ENCODE measurements at regions not wholly inside any gene's neighbourhood (a gene's known extent, or its start where the extent isn't known, plus 50 kb on each side); places are given as distances from the start of the nearest gene placed in this dataset.

DNA sequence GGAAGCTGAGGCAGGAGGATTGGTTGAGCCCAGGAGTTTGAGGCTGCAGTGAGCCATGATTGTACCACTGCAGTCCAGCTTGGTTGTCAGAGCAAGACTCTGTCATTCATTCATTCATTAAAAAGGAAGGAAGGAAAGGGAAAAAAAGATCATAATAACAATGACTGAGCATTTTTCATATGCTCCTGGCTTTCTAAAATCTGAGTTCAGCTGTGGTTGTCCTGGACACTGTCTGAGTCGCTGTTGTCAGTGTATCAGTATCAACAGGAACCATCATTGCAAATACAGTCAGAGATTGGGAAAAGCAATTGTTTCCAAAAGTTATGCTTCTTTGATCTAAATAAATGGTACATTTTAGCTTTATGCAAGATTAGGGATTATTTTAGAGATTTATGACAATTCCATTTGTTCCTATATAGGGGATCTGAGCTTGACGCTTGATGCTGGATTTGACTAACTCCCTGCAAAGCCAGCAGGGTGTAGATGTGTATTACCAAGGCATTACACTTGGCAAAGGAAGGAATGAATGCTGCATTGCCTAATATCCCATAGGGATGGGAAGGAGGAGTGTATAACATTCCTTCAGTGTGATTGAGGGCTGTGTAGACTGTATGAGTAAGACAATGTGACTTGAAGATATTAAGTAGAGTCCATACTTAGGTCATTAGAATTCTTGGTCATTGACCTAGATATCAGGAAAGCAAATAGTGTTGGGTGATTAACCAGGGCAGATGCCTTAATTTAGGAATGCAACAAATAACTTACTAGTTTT is 100.2 kb downstream of the DISP1 start:
- no peak for DNase-seq

DNA sequence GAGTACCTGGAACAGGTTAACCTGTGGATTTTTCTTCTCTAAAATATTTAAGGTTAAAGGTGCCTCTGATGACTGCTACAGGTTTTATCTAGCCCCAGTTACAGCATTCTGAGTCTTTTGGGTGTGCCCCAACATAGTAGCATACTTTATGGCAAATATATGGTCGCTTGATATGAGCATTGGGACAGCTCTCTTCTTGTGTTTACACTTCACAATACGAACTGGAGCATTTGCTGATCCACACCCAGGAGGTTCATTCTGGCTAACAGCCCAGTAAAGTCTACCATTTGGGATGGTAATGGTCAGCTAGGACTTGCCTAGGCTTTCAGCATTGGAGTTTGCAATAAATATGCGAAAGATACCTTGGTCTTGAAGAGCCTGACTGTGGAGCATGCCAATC is 101.3 kb downstream of the DISP1 start:
- no peak for DNase-seq

DNA sequence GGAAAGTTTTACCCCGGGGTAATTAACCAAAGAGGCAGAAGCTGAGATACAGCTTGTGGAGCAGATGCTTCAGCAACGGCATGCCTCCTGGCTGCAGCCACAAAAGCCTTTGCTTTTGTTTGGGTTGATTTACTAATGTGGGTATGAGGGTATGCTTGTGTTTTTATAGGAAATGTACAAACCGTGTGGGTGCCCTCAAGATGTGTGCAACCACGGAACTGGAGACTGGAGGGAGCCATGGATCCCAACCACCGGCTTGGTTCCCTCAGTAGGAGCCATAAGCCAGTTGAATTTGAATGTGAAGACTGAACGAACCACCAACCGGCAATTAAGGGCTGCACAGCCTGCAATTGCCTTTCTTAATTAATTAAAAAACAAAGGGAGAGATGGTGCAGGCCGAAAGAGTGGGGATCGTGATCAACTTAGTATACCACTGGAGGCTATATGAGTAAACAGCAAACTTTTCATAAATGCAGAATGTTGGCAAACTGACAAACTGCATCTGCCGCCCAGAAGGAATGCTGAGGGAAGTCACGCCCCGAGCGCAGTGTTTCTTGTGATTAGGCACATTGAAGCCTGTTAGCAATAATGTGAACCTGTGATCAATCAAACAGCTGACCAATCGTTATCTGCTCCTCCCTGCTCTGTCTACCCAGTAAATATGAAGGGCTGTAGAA is 104.1 kb downstream of the DISP1 start:
- DNase-seq = no peak

DNA sequence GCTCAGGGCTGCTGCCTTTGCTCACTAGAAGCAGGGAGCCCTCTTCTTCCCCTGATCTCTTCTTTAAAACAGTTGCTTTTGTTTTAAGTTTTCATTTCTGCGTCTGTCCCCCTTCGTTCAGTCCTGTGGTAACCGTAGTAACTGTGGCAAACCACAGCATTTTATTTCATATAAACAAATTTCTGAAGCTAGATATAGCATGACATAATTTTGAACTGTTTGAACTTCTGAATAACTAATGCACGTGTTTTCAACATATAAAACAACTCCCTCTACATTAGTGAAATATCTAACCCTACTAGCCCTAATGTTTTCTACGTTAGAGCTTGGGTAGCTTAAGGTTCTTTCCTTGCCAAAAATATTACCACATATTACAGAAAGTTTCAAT is 104.6 kb downstream of the DISP1 start:
- DNase-seq = no peak

DNA sequence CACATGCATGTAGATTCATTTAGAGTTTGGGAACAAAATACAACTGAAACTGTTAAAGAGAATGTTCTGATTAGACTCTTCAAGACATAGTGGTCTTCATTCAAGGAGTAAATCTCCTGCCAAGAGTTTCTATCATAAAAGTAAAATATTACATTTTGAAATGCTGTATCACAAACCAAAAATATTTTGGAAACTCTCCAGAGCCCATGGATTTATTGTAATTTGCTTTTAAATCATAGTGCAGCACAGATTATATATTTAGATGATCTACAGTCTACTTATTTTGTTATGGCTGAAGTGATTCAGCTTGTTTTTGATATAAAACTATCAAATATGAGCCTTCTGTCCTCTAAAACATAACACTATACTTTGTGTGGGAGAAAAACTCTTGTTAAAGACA is 105.3 kb downstream of the DISP1 start:
- DNase-seq = no peak

DNA sequence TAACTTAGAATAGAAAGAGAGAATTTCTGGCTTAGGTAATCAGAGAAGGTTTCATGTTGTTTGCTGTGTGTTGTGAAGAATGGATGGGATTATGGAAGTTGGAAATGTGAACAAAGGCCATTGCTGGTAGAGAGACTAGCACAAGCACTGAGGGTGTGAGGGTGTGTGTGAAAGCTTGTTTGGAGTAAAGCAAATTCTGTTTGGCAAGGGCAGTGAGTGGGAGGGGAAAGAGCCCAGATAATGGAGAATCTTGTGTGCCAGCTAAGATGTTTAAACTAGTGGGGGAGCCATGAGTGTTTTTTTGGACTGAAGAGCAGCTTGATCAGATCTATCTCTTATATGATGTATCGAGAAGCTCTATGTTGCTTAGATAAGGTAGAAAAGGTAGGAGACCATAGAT is 107.1 kb downstream of the DISP1 start:
- DNase-seq = no peak

DNA sequence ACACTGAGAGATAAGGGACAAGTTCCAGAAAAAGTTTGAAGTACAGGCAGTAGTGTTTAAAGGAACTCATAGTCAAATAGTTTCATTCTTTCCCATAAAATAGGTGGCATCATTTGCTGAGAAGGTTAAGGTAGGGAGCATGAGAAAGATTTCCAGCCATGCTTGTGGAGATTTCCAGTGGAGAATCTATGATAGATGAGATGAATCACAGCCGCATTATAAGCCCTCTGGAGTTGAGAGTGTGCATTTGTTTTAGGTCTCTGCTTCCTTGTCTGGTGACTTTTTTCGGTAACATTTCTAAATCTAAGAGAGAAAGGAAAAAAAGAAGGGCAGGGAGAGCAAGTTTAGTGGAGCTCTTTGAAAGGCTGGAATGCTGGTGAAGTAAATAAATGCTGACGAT is 108.7 kb downstream of the DISP1 start:
- DNase-seq = no peak

DNA sequence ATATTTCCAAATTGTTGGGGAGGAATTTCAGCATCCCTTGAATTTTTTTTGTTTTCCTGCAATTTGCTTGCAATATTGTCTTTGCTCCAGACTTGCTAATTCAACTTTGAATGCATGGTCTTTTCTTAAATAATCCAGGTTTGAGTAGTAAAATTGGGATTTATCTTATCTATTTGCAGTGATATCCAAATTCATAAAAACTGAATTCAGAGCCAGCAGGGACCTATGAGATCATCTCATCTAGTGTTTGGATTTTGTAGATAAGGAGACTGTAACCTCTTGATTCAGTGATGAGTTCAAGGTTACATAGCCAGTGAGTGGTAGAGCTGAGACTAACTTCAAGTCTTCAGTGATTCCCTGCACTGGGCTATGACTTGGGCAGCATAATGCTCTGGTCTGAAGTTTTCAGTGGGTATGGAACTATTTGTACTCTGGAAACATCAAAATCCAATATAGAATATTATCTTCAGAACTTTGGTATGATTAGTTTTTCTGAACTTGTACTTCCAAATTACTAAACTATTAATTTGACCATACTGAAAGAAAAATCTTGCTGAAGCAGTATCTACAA is 109.4 kb downstream of the DISP1 start:
- DNase-seq = no peak

DNA sequence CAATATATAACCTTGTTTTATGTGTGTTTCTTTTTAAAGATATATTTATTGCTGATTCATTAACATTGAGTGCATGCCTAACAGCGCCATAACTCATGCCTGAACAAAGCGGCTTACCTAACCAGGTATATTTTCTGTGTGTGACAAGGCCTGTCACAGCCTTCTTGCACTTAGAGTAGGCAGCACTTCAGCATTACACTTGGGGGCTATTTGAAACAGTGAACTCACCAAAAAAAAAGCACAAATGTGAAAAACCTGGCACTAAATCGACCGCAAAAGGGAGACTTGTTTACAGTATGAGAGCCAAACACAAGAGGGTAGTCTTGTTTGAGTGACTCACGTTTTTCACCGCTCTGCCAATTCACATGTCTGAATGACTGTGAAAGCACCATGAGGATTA is 111.7 kb downstream of the DISP1 start:
- no peak for DNase-seq

DNA sequence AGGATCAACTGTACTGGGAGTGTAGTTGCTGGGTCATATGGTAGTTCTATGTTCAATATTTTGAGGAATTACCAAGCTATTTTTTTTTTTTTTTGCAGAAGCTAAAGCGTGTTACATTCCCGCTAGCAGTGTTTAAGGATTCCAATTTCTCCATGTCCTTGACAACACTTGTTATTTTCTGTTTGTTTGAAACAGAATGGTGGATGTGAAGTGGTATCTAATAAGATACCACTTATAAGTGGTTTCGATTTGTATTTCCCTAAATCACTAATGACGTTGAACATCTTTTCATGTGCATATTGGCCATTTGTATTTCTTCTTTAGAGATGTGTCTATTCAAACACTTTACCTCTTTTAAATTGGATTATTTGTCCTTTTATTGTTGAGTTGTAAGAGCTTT is 112.2 kb downstream of the DISP1 start:
- DNase-seq = no peak

DNA sequence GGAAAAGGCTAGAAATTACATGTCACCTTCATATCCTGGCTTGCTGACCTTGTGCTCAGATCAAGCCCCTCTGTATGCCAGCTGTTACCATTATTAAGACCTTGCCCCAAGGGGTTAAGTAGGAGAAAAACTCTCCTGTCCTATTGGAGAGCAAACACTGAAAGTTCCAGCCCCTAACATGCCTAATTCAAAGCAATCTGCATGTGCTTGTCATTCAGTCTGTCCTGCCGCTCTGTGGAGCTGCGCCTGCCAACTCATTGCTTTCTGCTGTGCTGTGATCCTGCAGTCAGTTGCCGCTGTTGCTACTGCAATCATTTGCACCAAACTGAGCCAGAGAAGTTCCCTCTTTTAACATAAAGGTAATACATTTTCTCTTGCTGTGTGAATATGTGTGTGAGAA is 113.4 kb downstream of the DISP1 start:
- DNase-seq = peak; percentile 56

DNA sequence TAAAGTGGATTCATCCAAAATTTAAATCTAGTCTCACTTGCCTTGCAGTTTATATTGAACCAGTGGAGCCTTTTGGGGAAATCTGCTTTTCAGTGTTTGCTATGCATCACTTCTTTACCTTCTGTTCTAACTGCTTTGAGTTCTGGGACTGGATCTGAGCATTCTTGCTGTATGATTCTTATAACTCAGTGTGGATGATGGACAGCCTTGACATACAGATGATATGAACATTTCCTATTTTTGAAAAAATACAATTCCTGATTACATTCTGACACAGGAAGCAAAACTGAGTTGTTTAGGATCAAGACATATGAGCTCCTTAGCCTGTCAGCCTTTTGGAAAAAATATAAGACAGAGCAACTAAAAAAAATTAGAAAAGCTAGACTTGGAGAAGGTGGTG is 115.2 kb downstream of the DISP1 start:
- no peak for DNase-seq

DNA sequence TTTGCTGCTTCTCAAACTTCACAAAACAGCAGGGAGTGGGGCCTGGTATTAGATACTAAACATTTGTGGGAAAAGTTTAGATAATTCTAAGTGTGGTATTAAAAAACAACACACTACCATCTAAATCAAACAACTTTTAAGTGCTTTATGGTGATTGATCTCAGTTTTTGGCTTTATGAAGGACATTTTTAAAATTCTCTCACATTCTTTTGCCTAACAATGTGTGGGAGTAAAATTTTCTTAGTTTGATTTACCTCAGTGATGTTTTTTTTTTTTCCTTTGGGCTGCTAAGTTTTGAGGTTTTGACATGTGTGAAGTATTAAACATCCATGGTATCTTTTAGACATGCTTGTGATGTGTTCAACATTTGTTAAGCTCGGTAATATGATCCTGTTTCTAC is 116.2 kb downstream of the DISP1 start:
- DNase-seq = no peak

DNA sequence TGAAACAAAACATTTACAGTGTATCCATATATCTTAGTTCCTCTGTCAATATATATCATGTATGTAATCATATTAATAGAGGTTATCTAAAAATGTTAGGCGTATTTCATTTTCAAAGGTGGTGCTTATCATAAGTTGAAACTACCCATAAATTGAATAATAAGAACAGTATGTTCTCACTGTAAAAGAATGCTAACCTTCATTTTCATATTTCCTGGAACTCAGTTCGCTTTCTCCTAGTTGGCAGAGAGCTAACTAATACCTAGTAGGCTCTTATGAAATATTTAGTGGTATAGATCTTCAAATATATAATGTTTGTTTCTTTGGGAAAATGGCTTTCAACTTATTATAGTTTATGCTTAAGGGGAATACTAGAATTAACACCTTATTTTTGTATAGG is 118.4 kb downstream of the DISP1 start:
- no peak for DNase-seq

DNA sequence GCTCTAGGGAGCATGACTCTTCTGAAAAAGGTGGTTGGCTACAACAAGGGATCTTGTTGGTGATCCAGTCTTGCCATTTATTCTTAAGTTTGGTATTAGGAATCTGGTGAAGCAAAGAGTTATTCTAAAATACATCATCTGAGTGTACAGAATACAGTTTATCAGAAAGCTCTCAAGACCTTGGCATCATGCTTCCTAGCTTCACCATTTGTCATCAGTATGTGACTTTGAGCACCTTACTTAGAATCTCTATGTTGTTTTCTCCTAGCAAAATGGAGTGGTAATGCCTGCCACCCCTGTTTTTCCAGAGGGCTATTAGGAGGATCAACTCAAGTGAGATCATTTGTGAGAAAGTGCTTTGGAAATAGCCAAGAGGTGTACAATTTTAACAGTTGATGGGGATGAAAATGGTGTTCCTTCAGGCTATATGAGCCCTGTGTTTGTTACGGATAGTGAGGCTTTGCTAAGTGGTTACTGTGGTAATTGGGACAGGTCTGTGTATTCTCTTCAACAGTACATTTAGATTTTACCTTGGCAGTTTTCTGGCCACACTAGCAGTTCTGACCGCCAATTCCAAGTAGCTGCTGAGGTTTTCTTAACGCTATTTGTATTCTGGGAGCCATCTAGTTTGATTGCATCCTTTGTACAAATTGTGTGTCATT is 120.5 kb downstream of the DISP1 start:
- no peak for DNase-seq

DNA sequence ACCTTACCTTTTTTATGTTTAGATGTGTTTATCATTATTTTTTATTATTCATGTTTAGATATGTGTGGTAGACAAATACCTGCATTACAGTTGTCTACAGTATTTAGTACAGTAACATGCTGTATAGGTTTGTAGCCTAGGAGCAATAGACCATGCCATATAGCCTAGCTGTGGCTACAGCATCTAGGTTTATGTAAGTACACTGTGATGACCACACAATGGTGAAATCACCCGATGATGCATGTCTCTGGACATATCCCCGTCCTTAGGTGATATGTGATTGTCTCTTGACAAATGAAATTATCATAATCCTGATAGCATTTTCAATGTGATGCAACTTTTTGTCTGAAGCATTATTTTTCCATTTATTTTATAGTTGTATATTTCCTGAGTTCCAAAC is 121.2 kb downstream of the DISP1 start:
- no peak for DNase-seq

DNA sequence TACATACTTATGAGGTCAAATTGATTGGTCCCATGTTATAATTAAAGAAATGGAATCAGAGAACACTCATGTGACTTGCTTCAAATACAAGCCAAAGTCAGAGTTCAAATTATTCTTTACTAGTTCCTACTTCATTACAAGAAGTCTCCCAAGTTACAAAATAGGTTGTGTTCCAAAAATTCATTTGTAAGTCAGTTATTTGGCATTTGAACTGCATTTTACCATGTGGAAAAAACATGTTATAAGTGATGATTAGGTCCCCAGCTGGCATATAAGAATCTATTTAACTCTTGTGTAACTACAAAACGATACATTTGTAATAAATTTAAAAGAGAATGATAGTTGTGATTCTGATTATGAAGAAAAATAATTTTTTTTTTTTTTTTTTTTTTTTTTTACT is 124.1 kb downstream of the DISP1 start:
- DNase-seq = no peak

DNA sequence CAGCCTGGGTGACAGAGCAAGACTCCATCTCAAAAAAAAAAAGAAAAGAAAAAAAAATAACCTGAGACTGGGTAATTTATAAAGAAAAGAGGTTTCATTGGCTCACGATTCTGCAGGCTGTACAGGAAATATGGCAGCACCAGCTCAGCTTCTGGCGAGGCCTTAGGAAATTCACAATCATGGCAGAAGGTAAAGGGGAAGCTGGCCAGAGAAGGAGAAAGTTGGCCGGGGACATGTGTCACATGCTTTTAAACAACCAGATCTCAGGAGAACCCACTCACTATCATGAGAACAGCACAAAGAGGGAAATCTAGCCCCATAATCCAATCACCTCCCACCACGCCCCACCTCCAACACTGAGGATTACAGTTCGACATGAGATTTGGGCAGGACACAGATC is 125.3 kb downstream of the DISP1 start:
- no peak for DNase-seq

DNA sequence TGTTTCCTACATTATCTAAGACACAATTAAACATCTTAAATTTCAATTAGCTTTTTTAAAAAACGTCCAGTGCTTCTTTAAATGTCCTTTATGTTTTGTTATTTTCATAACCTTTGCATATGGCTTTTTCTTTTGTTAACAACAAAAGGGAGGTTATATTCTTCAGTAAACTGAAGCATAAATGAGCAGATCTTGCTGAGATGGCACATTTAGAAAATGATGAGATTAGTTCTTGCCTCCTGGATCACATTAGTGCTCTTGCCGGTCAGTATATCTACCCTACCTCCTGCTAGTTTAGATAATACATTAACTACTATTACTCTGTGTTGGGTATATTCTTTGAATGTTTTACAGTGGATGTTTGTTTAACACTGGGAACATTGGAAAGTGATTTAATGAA is 126.1 kb downstream of the DISP1 start:
- DNase-seq = peak; percentile 31

DNA sequence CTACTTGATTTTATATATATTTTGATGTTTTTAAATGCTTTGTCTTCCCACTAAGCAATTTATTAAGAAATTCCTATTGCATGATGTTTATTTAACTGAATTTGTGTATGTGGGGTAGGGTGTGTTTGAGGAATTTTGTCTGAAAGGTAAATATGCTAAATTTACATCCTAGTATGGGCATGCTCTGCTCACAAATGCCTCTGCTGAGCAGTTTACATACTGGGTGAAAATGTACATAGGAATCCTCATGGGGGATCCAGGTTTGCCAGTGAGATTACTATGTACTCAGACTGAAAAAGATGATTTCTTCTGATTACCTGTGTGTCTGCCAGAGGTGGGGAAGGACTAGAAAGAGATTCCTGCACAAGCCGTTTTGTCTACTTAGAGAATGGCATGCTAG is 126.6 kb downstream of the DISP1 start:
- DNase-seq = peak; percentile 9

DNA sequence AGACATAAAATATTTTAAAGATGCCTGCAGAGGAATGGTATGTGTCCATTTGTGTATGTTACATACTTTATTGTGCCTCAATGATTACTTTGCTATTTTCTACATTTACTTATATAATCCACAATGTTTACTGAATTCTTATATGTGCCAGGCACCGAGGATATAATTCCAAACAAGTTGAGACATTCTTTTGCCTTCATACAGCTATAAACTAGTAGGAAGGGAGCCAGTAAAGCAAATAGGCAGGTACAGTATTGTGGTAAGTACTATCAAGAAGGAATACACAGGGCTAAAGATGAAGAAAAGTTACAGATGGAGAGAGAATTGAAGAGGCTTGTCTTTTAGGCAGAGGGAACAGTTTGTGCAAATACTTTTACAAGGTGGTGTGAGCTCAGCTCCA is 131.6 kb downstream of the DISP1 start:
- DNase-seq = no peak

DNA sequence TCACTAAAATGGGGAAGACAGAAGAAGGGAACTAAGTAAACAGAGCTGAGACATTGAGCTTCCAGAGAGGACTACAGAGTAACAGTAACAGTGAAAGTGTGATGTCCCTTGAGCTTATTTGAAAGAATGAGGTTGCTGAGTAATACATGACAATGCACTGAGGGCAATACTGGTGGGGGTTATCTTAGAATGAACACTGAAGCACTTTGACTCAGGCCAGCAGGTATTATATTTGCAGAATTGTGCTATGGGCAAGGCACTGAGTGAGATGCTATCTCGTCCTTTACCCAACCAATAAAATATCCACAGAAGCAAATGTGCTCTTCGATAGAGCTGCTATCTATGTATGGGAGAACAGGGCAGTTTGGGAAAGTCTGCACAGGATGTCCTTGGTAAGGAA is 133.2 kb downstream of the DISP1 start:
- DNase-seq = no peak

DNA sequence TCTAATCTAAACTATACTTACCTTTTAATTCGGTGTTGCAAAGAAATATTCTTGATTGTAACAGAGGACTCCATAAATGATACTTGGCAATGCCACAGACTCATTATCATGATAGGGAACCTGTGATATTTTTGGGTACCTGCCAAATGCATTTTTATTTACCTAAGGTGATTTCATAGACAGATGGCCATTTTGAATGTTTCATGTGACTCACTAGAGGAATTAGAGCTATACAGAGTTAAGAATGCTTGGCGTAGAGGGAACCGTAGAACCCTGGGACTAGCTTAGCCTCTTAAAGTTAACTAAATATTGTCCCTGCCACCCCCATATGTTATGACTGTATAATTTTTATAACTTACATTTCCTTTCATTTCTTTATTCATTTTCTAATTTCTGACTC is 136.1 kb downstream of the DISP1 start:
- no peak for DNase-seq

DNA sequence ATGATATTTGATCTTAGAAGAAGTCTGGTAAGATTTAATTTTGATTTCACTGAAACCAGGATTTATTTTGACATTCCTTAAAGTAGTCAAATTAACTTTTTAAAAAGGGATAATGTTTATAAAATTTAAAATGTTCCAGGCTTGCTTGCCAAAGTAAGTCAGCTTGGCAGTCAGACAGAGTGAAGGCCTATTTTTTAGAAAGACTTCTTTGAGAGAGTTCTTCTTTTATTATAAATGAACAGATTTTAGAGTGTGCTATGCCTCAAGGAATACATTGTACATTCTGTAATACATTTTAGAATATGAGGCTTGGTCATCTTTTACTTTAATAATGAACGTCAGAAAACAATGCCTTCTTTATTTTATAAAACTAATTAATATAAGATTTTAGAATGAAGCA is 138.7 kb downstream of the DISP1 start:
- DNase-seq = no peak
